HepG2 (cell line): ENCODE measurements at regions not wholly inside any gene's neighbourhood (a gene's known extent, or its start where the extent isn't known, plus 50 kb on each side); places are given as distances from the start of the nearest gene placed in this dataset.

ENCODE experiments used
- AHR ChIP-seq: IDR thresholded peaks from 2 replicates; pipeline ENCODE4 v1.6.1; 2018; ENCODE audit warnings: missing genetic modification reagents, missing compliant biosample characterization
- CCAR2 ChIP-seq: fragments of 200-400 bp; formaldehyde crosslinking; optimal IDR thresholded peaks from 2 replicates; pipeline ENCODE3; 2018; ENCODE audit warnings: low read depth, mild to moderate bottlenecking, low read length, moderate library complexity
- ETV5 ChIP-seq: IDR thresholded peaks from 2 replicates; pipeline ENCODE4 v1.6.1; 2018; ENCODE audit warnings: missing biosample characterization, missing genetic modification reagents, inconsistent platforms, borderline replicate concordance
- JUN ChIP-seq: sonication (generic); formaldehyde crosslinking; IDR thresholded peaks from 2 replicates; pipeline ENCODE4 v1.4.0; 2020; ENCODE audit warnings: mild to moderate bottlenecking, missing genetic modification reagents
- KAT8 ChIP-seq: IDR thresholded peaks from 2 replicates; pipeline ENCODE4 v1.6.1; 2016; ENCODE audit warnings: missing genetic modification reagents, missing compliant biosample characterization
- MXI1 ChIP-seq: IDR thresholded peaks from 3 replicates; pipeline ENCODE4 v1.6.1; 2012; ENCODE audit warnings: low read depth, low read length, inconsistent platforms, borderline replicate concordance
- PHB2 ChIP-seq: fragments of 450-650 bp; IDR thresholded peaks from 2 replicates; pipeline ENCODE4 v1.6.1; 2018; ENCODE audit not compliant: partially characterized antibody
- POLR2A ChIP-seq, 2 experiments: IDR thresholded peaks; 2 replicates each; pipeline ENCODE4 v1.6.1; 2011; ENCODE audit warnings: low read depth in 2 of 2, low read length in 2 of 2, mild to moderate bottlenecking in 1 of 2, moderate library complexity in 1 of 2; ENCODE audit not compliant: insufficient read depth in 1 of 2
- RAD21 ChIP-seq: fragments of 450-650 bp; formaldehyde crosslinking; IDR thresholded peaks from 2 replicates; pipeline ENCODE4 v1.5.0; 2020; ENCODE audit warnings: mild to moderate bottlenecking
- RARA ChIP-seq: IDR thresholded peaks from 2 replicates; pipeline ENCODE4 v1.6.1; 2016; ENCODE audit warnings: missing genetic modification reagents, missing compliant biosample characterization
- RFX5 ChIP-seq: IDR thresholded peaks from 2 replicates; pipeline ENCODE4 v1.6.1; 2011; ENCODE audit warnings: low read depth, low read length, improper control_type of control experiment
- RXRA ChIP-seq: sonication (generic); formaldehyde crosslinking; IDR thresholded peaks from 2 replicates; pipeline ENCODE4 v1.5.1; 2020; ENCODE audit warnings: missing genetic modification reagents
- RXRB ChIP-seq: IDR thresholded peaks from 2 replicates; pipeline ENCODE4 v1.6.1; 2016; ENCODE audit warnings: borderline replicate concordance, missing genetic modification reagents, missing compliant biosample characterization
- SIN3A ChIP-seq: IDR thresholded peaks from 2 replicates; pipeline ENCODE4 v1.6.1; 2011; ENCODE audit warnings: low read depth, mild to moderate bottlenecking, control low read depth, low read length, borderline replicate concordance
- YEATS2 ChIP-seq: sonication (generic); formaldehyde crosslinking; IDR thresholded peaks from 2 replicates; pipeline ENCODE4 v1.4.0; 2020; ENCODE audit warnings: missing genetic modification reagents, borderline replicate concordance
- ZNF282 ChIP-seq: fragments of 450-650 bp; IDR thresholded peaks from 2 replicates; pipeline ENCODE4 v1.6.1; 2018; ENCODE audit not compliant: partially characterized antibody
- ZNF567 ChIP-seq: sonication (generic); formaldehyde crosslinking; IDR thresholded peaks from 2 replicates; pipeline ENCODE4 v1.8.1; 2023; ENCODE audit warnings: mild to moderate bottlenecking, missing genetic modification reagents, borderline replicate concordance
- ZNF589 ChIP-seq: sonication (generic); formaldehyde crosslinking; conservative IDR thresholded peaks from 2 replicates; pipeline ENCODE4 v1.8.0; 2022; ENCODE audit warnings: mild to moderate bottlenecking, moderate library complexity, missing genetic modification reagents
- ZNF879 ChIP-seq: sonication (generic); formaldehyde crosslinking; IDR thresholded peaks from 2 replicates; pipeline ENCODE4 v1.8.1; 2023; ENCODE audit warnings: missing genetic modification reagents
- ZSCAN29 ChIP-seq: sonication (generic); formaldehyde crosslinking; conservative IDR thresholded peaks from 2 replicates; pipeline ENCODE4 v1.4.0; 2020; ENCODE audit warnings: mild to moderate bottlenecking, missing genetic modification reagents
- TF ChIP-seq, protein P1 (sequence below): sonication (generic); formaldehyde crosslinking; IDR thresholded peaks from 2 replicates; pipeline ENCODE4 v1.4.0; 2020; ENCODE audit warnings: missing genetic modification reagents, borderline replicate concordance
- TF ChIP-seq, protein P2 (sequence below): sonication (generic); formaldehyde crosslinking; IDR thresholded peaks from 2 replicates; pipeline ENCODE4 v1.8.0; 2022; ENCODE audit warnings: mild to moderate bottlenecking, missing genetic modification reagents
- TF ChIP-seq, protein P3 (sequence below): IDR thresholded peaks from 2 replicates; pipeline ENCODE4 v1.6.1; 2016; ENCODE audit warnings: low read depth, borderline replicate concordance

DNA sequence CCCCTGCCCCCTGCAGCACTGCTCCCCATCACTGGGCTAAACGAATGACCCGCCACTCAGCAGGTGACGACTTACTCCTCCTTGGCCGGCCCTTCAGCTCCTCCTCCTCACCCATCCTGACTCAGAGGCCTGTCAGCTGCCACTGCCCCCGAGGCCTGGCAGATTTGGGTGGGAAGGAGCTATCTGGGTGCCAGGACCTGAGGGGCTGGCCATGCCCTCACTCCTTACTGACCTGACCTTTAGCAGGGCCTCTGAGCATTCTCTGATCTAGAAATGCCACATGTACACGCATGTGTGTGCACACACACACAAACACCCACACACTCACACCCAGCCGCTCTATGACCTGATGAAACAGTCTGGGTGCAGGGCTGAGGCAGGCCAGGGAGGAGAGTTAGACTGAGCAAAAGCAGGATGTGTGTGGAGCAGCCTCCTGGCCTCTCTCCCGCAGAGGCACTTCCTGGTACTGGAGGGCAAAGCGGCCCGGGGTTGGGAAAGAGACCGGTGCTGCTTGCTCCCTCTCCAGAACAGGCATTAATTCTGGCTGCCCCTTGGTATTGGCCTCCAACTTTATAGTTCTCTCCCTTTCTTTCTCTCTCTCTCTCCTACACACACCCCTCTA lies 68.0 kb downstream of the ZFP36L2 start (continued):
- TF ChIP-seq, protein P1, sequence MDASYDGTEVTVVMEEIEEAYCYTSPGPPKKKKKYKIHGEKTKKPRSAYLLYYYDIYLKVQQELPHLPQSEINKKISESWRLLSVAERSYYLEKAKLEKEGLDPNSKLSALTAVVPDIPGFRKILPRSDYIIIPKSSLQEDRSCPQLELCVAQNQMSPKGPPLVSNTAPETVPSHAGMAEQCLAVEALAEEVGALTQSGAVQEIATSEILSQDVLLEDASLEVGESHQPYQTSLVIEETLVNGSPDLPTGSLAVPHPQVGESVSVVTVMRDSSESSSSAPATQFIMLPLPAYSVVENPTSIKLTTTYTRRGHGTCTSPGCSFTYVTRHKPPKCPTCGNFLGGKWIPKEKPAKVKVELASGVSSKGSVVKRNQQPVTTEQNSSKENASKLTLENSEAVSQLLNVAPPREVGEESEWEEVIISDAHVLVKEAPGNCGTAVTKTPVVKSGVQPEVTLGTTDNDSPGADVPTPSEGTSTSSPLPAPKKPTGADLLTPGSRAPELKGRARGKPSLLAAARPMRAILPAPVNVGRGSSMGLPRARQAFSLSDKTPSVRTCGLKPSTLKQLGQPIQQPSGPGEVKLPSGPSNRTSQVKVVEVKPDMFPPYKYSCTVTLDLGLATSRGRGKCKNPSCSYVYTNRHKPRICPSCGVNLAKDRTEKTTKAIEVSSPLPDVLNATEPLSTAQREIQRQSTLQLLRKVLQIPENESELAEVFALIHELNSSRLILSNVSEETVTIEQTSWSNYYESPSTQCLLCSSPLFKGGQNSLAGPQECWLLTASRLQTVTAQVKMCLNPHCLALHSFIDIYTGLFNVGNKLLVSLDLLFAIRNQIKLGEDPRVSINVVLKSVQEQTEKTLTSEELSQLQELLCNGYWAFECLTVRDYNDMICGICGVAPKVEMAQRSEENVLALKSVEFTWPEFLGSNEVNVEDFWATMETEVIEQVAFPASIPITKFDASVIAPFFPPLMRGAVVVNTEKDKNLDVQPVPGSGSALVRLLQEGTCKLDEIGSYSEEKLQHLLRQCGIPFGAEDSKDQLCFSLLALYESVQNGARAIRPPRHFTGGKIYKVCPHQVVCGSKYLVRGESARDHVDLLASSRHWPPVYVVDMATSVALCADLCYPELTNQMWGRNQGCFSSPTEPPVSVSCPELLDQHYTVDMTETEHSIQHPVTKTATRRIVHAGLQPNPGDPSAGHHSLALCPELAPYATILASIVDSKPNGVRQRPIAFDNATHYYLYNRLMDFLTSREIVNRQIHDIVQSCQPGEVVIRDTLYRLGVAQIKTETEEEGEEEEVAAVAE: peak; percentile 14; the same call in 1 of the 2 replicates
- TF ChIP-seq MXI1 (0 out of 3 replicates have a peak, but pooled peaks have one; percentile 6), CCAR2 (peak; percentile 64), ZNF567 (CRISPR knock-in tag) (peak; percentile 71; the same call in 1 of the 2 replicates), JUN (CRISPR knock-in tag) (peak; percentile 12; the same call in 1 of the 2 replicates), RXRB (CRISPR knock-in tag) (peak; percentile 51), RAD21 (CRISPR knock-in tag) (0 out of 2 replicates have a peak, but pooled peaks have one; percentile 7), AHR (peak; percentile 66; the same call in 1 of the 2 replicates), ZSCAN29 (CRISPR knock-in tag) (no peak), RXRA (peak; percentile 59; the same call in 1 of the 2 replicates), SIN3A (peak; percentile 44; the same call in 1 of the 2 replicates), PHB2 (no peak), RARA (CRISPR knock-in tag) (peak; percentile 84), ZNF879 (CRISPR knock-in tag) (0 out of 2 replicates have a peak, but pooled peaks have one; percentile 57), POLR2A (IDR thresholded peaks at IDR 0.05; ENCODE audit: insufficient read depth in 1 of 2, low read depth in 2 of 2, low read length in 2 of 2) (peak in 1 of 2 experiments; percentile 63; a peak in 3 of 4 replicates), ETV5 (CRISPR knock-in tag) (peak; percentile 57), RFX5 (0 out of 2 replicates have a peak, but pooled peaks have one; percentile 3), ZNF589 (no peak), ZNF282 (no peak), YEATS2 (CRISPR knock-in tag) (no peak), KAT8 (peak; percentile 35; the same call in 1 of the 2 replicates)
- TF ChIP-seq, protein P2, sequence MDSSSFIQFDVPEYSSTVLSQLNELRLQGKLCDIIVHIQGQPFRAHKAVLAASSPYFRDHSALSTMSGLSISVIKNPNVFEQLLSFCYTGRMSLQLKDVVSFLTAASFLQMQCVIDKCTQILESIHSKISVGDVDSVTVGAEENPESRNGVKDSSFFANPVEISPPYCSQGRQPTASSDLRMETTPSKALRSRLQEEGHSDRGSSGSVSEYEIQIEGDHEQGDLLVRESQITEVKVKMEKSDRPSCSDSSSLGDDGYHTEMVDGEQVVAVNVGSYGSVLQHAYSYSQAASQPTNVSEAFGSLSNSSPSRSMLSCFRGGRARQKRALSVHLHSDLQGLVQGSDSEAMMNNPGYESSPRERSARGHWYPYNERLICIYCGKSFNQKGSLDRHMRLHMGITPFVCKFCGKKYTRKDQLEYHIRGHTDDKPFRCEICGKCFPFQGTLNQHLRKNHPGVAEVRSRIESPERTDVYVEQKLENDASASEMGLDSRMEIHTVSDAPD (CRISPR knock-in tag): 0 out of 2 replicates have a peak, but pooled peaks have one; percentile 86
- TF ChIP-seq, protein P3, sequence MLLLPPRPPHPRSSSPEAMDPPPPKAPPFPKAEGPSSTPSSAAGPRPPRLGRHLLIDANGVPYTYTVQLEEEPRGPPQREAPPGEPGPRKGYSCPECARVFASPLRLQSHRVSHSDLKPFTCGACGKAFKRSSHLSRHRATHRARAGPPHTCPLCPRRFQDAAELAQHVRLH: no peak
